Neural progenitor cell (in vitro differentiated cells): ENCODE measurements at regions not wholly inside any gene's neighbourhood (a gene's known extent, or its start where the extent isn't known, plus 50 kb on each side); places are given as distances from the start of the nearest gene placed in this dataset.

Source experiments
- CTCF ChIP-seq: fragments of 200-600 bp; sonication (generic); IDR thresholded peaks from 2 replicates; pipeline ENCODE4 v1.5.1; 2017; ENCODE audit warnings: antibody characterized with exemption, mild to moderate bottlenecking
- EZH2 ChIP-seq: fragments of 200-600 bp; sonication (generic); IDR thresholded peaks from 2 replicates; pipeline ENCODE4 v1.6.1; 2017; ENCODE audit warnings: antibody characterized with exemption, mild to moderate bottlenecking, moderate library complexity

GRCh38 chr5:98516701-98517100 is 256.8 kb upstream of the RGMB start:
- TF ChIP-seq CTCF, result no peak
- no peak for TF ChIP-seq EZH2
